ENCODE measurements at regions not wholly inside any gene's neighbourhood (a gene's known extent, or its start where the extent isn't known, plus 50 kb on each side); places are given as distances from the start of the nearest gene placed in this dataset.

- TF ChIP-seq CTCF (IDR thresholded peaks at IDR 0.05 in 2 of 3, conservative IDR thresholded peaks at IDR 0.05 in 1 of 3; ENCODE audit: borderline replicate concordance in 1 of 3, insufficient read depth in 1 of 3, low read depth in 2 of 3, low read length in 2 of 3) (no peak), RAD21 (IDR thresholded peaks at IDR 0.05; ENCODE audit: low read depth) (no peak), ATF3 (IDR thresholded peaks at IDR 0.05) (no peak), SIN3A (IDR thresholded peaks at IDR 0.05; ENCODE audit: low read depth) (no peak)
Observed at GRCh38 chr14:47993883-47994282, 318.5 kb upstream of the MDGA2 start (continued).

- no peak overlapping the region for H2AFZ ChIP-seq (ENCODE audit: low read depth, low read length, poor library complexity, severe bottlenecking)
- H4K20me1 ChIP-seq (ENCODE audit: insufficient read depth) = no peaks in the 10 kb centered on the region
- ATAC-seq (no peak), DNase-seq (ENCODE audit: low read depth, low spot score) (no peak)
- H3K36me3 ChIP-seq (ENCODE audit: control insufficient read depth in 1 of 2, insufficient read depth in 2 of 2, low read length in 2 of 2) = no peaks in the 10 kb centered on the region
- H3K4me2 ChIP-seq (ENCODE audit: low read length) = no peak overlapping the region
- intact Hi-C loops (cut with micrococcal nuclease) = no loop called here
- no peak overlapping the region for H3K27ac ChIP-seq (ENCODE audit: low read depth, low read length)
- POLR2A ChIA-PET = no interaction called here
- H3K9me3 ChIP-seq (ENCODE audit: control insufficient read depth in 1 of 2, insufficient read depth in 1 of 2, low read depth in 1 of 2, low read length in 2 of 2) = no peaks in the 10 kb centered on the region
- H3K9me2 ChIP-seq (ENCODE audit: insufficient read depth) = no peaks in the 10 kb centered on the region
- H3K4me3 ChIP-seq (replicated peaks in 1 of 2; ENCODE audit: low read depth in 1 of 2, low read length in 2 of 2) = no peak overlapping the region
- H3K79me2 ChIP-seq (ENCODE audit: insufficient read depth, low read length) = no peaks in the 10 kb centered on the region
- RAD21 ChIA-PET (ENCODE audit: low non-redundant PET in 1 of 2, low total read pairs in 2 of 2, uncharacterized antibody in 2 of 2, unreplicated experiment in 2 of 2) = no interaction called here
- BruUV-seq (replicated peaks) = no TSS peak
- no peaks in the 10 kb centered on the region for H3K4me1 ChIP-seq (ENCODE audit: control insufficient read depth in 1 of 2, insufficient read depth in 2 of 2, low read length in 2 of 2)
- H3K9ac ChIP-seq (ENCODE audit: low read length) = no peak overlapping the region
- CTCF ChIA-PET = no interaction called here
- no peaks in the 10 kb centered on the region for H3K27me3 ChIP-seq (ENCODE audit: insufficient read depth, low read length)
- TF ChIP-seq SRF (IDR thresholded peaks at IDR 0.05; ENCODE audit: low read depth) = no peak
- TF ChIP-seq TCF7L2 (IDR thresholded peaks at IDR 0.05; ENCODE audit: borderline replicate concordance, extremely low read depth, insufficient read depth, insufficient read length) = no peak
- no peak for TF ChIP-seq ZBTB33 (IDR thresholded peaks at IDR 0.05; ENCODE audit: extremely low read depth, insufficient replicate concordance, low read length)
- no peak for TF ChIP-seq EGR1 (IDR thresholded peaks at IDR 0.05; ENCODE audit: low read depth)
- TF ChIP-seq RAD21 (IDR thresholded peaks at IDR 0.05; ENCODE audit: low read depth) = no peak
- no peak for TF ChIP-seq POLR2AphosphoS5 (IDR thresholded peaks at IDR 0.05; ENCODE audit: low read depth, low read length)
- TF ChIP-seq CTCF (IDR thresholded peaks at IDR 0.05 in 2 of 3, conservative IDR thresholded peaks at IDR 0.05 in 1 of 3; ENCODE audit: borderline replicate concordance in 1 of 3, insufficient read depth in 1 of 3, low read depth in 2 of 3, low read length in 2 of 3) = no peak
- TF ChIP-seq EZH2phosphoT487 (IDR thresholded peaks at IDR 0.05; ENCODE audit: borderline replicate concordance) = no peak
- no peak for TF ChIP-seq FOSL1 (IDR thresholded peaks at IDR 0.05; ENCODE audit: low read depth)
- TF ChIP-seq SP1 (IDR thresholded peaks at IDR 0.05; ENCODE audit: low read depth) = no peak
- TF ChIP-seq ELF1 (IDR thresholded peaks at IDR 0.05; ENCODE audit: borderline replicate concordance, low read depth) = no peak
- no peak for TF ChIP-seq SIN3A (IDR thresholded peaks at IDR 0.05; ENCODE audit: low read depth)
- TF ChIP-seq EZH2 (IDR thresholded peaks at IDR 0.05) = no peak
- TF ChIP-seq POLR2A (IDR thresholded peaks at IDR 0.05; ENCODE audit: borderline replicate concordance, extremely low read depth, insufficient read depth, insufficient read length) = no peak
- no peak for TF ChIP-seq CEBPB (IDR thresholded peaks at IDR 0.05; ENCODE audit: low read depth)
Observed at GRCh38 chr14:47988175-47988574, 312.8 kb upstream of the MDGA2 start.
